SIG-M5 (cell line): ENCODE measurements at regions not wholly inside any gene's neighbourhood (a gene's known extent, or its start where the extent isn't known, plus 50 kb on each side); places are given as distances from the start of the nearest gene placed in this dataset.

Experiments used
- DNase-seq: peaks from one replicate; lab custom pipeline; 2025; lab: John Stamatoyannopoulos, UW

- DNase-seq, result no peak
Observed at GRCh38 chr2:211237586-211238275, 681.3 kb downstream of the CPS1 start.

- no peak for DNase-seq
Observed at GRCh38 chr2:211241891-211242290, 685.5 kb downstream of the CPS1 start.

DNA sequence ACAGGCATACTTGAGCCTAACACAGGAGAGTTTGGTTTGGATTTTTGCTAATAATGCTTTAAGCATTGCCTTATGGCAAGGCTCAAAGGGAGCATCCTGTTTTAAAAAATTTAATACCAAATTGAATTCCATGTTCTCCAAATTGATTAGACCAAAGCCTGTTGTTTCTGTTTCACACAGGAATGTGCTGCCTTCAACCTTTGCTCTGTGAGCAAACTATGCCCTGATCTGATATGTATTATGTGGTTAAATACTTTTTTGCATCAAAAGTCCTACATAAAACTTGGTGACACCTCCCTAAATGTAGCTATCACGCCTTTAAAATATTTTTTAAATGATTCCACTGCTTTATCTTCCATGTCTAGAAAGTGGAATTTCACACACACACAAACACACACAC, 691.4 kb downstream of the CPS1 start:
- DNase-seq, result no peak

DNA sequence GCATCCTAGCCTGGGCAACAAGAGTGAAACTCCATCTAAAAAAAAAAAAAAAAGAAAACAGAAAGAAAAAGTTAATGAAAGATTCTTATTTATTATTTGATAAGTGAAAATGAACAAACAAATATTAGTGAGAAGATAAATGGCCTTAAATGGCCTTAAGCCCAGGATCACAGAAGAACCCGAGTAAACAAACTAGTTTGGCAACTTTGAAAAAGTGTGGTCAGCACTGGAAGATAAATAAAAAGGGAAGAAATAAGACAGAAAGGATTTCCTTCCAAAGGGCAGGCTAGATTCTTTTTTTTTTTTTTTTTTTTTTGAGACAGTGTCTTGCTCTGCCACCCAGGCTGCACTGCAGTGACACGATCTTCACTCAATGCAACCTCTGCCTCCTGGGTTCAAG, 692.4 kb downstream of the CPS1 start:
- DNase-seq, result no peak

- DNase-seq, result no peak
Observed at GRCh38 chr2:211251016-211251415, 694.6 kb downstream of the CPS1 start.

- DNase-seq, result no peak
Observed at GRCh38 chr2:211258646-211259335, 702.4 kb downstream of the CPS1 start.

GRCh38 chr2:211259831-211260476, 703.6 kb downstream of the CPS1 start:
- no peak for DNase-seq

GRCh38 chr2:211270257-211270656, 713.9 kb downstream of the CPS1 start:
- no peak for DNase-seq

DNA sequence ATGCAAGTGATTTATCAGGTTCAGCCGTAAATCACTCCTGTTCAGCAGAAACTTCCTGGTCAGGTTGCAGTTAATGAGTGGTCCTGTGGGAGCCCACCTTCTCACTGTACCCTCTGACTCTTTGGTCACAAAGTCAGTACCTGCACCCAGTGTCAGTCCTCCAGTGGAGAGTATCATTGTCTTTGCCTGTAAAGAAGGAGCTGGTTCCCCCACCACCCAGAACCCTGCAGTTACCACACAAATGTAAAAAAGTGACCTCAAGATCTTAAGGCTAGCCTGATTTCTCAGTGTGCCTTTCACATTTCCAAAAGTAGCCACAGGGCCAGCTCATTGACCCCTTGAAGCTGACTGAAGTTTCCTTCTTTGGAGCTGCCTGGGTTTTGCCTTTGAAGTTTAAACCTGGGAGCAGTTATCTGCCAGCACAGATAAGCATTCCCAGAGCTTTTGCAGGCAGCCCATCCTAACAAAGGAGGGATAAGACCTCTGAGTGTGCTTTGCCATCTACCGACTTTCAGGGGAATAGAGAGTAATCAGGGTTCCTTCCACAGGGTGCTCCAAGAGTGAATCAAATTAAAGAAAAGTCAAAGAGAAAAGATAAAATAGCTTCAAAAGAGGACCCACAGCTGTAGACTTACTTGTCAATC, 725.2 kb downstream of the CPS1 start:
- no peak for DNase-seq

- no peak for DNase-seq
Observed at GRCh38 chr2:211302676-211303075, 746.3 kb downstream of the CPS1 start.

GRCh38 chr2:211306929-211307328, 750.5 kb downstream of the CPS1 start:
- no peak for DNase-seq
